NCI-H226 (cell line): ENCODE measurements at regions not wholly inside any gene's neighbourhood (a gene's known extent, or its start where the extent isn't known, plus 50 kb on each side); places are given as distances from the start of the nearest gene placed in this dataset.
"Not testable (repeated sequence)": the region's sequence is repeated elsewhere in the genome, so short reads cannot be mapped to it uniquely, and the experiment has no call there.

ENCODE experiments used
- DNase-seq: peaks from one replicate; pipeline ENCODE4 v3.0.0-alpha.2; 2015

- DNase-seq, result not testable (repeated sequence)
These were observed 54.1 kb upstream of the USP14 start for GRCh38 chr18:104264-104663.

- not testable (repeated sequence) for DNase-seq
These were observed 53.0 kb upstream of the USP14 start for GRCh38 chr18:105161-106053.

GRCh38 chr18:106054-106851 lies 52.1 kb upstream of the USP14 start:
- not testable (repeated sequence) for DNase-seq

- DNase-seq, result not testable (repeated sequence)
These were observed 51.4 kb upstream of the USP14 start for GRCh38 chr18:106868-107384.

- DNase-seq, result peak; percentile 6
These were observed 50.9 kb upstream of the USP14 start for GRCh38 chr18:107464-107863.

GRCh38 chr18:107947-108664 lies 50.3 kb upstream of the USP14 start:
- DNase-seq, result not testable (repeated sequence)
